Bronchial epithelial cell (primary cell): ENCODE measurements at regions not wholly inside any gene's neighbourhood (a gene's known extent, or its start where the extent isn't known, plus 50 kb on each side); places are given as distances from the start of the nearest gene placed in this dataset.
"Not testable (repeated sequence)": the region's sequence is repeated elsewhere in the genome, so short reads cannot be mapped to it uniquely, and the experiment has no call there.

Experiments
- DNase-seq: peaks from one replicate; pipeline ENCODE4 v3.0.0-alpha.2; 2010; ENCODE audit warnings: low read depth
- FAIRE-seq: peaks from 2 replicates; lab custom pipeline; 2011; peaks lifted over from hg19 to GRCh38; lab: Jason Lieb, UNC
- H3K27me3 ChIP-seq: 2 replicates; pipeline ENCODE4 v1.5.1; 2011; ENCODE audit warnings: low read length; ENCODE audit not compliant: control insufficient read depth, insufficient read depth
- H3K36me3 ChIP-seq: 2 replicates; pipeline ENCODE4 v1.5.1; 2011; ENCODE audit warnings: low read length; ENCODE audit not compliant: control insufficient read depth, insufficient read depth
- H3K4me3 ChIP-seq: 2 replicates; pipeline ENCODE4 v1.5.1; 2011; ENCODE audit warnings: mild to moderate bottlenecking, low read depth, low read length, control low read depth
- CTCF ChIP-seq: IDR thresholded peaks from 2 replicates; pipeline ENCODE4 v1.5.1; 2011; ENCODE audit warnings: mild to moderate bottlenecking, moderate library complexity, low read length, control low read depth, inconsistent platforms; ENCODE audit not compliant: insufficient read depth, severe bottlenecking

GRCh38 chr2:7094231-7094741 lies 177.1 kb downstream of the RNF144A start:
- DNase-seq (no peak), FAIRE-seq (no peak)
- Histone ChIP-seq H3K27me3 (no peaks in the 10 kb centered on the region), H3K36me3 (no peaks in the 10 kb centered on the region), H3K4me3 (no peak overlapping the region)
- no peak for TF ChIP-seq CTCF

DNA sequence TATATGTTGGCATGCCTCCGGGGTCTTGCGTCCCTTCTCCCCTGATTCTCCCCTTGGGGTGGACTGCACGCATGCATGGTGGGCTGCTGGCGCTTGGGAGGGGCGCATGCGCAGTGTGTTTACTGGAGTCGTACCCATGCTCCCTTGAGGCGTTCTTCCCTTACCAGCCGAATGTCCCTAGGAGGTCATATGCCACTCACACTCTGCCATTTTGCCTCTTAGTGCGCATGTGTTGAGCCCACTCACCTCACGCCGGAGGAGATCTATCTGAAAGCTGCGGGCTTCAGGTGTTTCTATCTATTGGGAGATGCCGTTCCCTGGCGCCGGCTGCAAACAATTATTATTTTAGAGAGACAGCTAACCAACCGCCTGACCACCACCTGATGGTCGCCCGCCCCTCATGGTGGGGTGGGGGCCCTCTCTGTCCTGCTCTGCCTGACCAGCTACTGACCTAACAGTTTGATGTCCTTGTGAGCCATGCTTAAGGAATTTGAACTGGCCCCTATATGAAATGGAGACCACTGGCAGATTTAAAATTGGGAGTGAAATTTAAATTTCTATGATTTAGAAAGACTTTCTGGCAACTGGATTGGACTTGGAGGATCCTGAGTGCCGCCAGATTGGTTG lies 179.6 kb downstream of the RNF144A start:
- Histone ChIP-seq H3K27me3 (no peaks in the 10 kb centered on the region), H3K4me3 (no peak overlapping the region), H3K36me3 (no peaks in the 10 kb centered on the region)
- no peak for TF ChIP-seq CTCF
- DNase-seq, result no peak
- peak; percentile 52 for FAIRE-seq

DNA sequence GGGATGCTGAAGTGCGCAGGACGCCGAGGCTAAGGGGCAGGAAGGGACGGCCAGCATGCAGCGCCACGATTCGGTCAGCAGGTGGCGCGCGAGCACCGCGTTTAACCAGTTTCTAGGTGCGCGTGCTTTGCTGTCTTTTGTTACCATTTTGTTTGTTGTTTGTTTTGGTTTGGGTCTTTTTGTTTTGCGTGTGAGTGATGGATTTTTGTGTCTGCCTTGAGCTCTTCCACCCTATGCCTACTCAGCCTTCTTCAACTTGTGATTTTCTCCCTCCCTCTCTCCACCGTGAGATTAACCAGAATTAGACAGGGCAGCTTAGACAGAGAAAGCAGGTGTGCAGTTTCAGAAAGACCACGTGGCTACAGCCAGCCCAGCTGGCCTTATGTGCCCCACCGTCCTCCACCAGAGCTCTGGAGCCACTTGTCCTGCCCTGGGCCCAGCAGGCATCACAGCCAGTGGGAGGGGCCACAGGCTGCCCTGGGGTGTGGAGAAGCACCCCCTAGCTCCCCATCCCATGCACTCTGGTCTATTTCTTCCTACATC lies 180.2 kb downstream of the RNF144A start:
- H3K4me3 ChIP-seq, result no peak overlapping the region
- H3K36me3 ChIP-seq, result no peaks in the 10 kb centered on the region
- DNase-seq (peak; percentile 18), FAIRE-seq (no peak)
- TF ChIP-seq CTCF, result peak; percentile 100
- H3K27me3 ChIP-seq, result no peaks in the 10 kb centered on the region

DNA sequence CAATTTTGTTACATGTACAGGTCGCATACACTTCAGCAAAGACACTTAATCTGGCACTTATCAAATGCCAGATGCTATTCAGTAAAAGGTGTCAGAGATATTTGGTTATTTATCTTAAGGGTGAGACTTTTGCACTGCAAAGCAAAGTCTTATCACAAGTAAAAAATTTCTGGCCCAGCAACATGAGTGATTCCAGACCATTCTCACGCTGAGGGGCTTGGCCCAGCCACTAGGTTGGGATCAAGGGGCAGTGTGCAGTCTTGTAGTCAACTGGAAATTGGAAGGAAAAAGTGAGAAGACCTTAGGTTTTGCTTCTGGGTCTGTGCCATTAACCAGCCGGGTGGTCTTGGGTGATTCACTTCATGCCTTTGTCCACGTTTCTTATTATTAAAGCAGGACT lies 181.6 kb downstream of the RNF144A start:
- no peak for TF ChIP-seq CTCF
- Histone ChIP-seq H3K36me3 (no peaks in the 10 kb centered on the region), H3K27me3 (no peaks in the 10 kb centered on the region), H3K4me3 (no peak overlapping the region)
- no peak for FAIRE-seq
- no peak for DNase-seq

DNA sequence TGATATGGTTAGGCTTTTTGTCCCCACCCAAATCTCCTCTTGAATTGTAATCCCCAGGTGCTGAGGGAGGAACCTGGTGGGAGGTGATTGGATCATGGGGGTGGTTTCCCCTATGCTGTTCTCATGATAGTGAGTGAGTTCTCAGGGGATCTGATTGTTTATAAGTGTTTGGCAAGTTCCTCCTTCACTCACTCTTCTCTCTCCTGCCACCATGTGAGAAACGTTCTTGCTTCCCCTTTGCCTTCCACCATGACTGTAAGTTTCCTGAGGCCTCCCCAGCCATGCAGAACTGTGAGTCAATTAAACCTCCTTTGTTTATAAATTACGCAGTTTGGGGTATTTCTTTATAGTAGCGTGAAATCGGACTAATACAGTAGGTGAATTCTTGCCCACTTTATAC lies 182.5 kb downstream of the RNF144A start:
- H3K4me3 ChIP-seq, H3K27me3 ChIP-seq, H3K36me3 ChIP-seq, FAIRE-seq, DNase-seq: not testable (repeated sequence)

DNA sequence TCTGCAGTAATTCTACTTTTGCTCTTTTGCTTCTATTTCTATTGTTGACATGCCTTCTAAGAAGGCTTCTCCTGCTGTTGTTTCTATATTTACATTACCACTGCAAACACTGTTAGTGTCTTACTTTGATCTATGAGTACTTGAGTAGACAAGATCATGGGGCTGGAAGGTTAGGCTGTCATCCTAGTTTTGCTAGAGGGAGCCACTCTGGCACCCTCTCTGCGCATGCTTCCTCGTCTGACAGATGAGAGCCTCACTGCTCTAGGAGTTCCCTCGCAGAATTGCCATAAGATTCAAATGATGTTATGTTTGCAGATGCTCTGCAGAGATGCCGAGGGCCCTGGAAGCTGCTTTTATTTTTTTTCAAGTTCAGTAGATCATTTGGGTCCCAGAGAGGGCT lies 185.6 kb downstream of the RNF144A start:
- no peaks in the 10 kb centered on the region for H3K27me3 ChIP-seq
- no peaks in the 10 kb centered on the region for H3K36me3 ChIP-seq
- DNase-seq, result no peak
- FAIRE-seq, result no peak
- H3K4me3 ChIP-seq, result no peak overlapping the region
- no peak for TF ChIP-seq CTCF
